ENCODE measurements at regions not wholly inside any gene's neighbourhood (a gene's known extent, or its start where the extent isn't known, plus 50 kb on each side); places are given as distances from the start of the nearest gene placed in this dataset.

- DNase-seq (ENCODE audit: low read depth in 2 of 2): no peak
Measured at GRCh38 chr15:31473385-31474058, 146.9 kb downstream of the KLF13 start.

DNA sequence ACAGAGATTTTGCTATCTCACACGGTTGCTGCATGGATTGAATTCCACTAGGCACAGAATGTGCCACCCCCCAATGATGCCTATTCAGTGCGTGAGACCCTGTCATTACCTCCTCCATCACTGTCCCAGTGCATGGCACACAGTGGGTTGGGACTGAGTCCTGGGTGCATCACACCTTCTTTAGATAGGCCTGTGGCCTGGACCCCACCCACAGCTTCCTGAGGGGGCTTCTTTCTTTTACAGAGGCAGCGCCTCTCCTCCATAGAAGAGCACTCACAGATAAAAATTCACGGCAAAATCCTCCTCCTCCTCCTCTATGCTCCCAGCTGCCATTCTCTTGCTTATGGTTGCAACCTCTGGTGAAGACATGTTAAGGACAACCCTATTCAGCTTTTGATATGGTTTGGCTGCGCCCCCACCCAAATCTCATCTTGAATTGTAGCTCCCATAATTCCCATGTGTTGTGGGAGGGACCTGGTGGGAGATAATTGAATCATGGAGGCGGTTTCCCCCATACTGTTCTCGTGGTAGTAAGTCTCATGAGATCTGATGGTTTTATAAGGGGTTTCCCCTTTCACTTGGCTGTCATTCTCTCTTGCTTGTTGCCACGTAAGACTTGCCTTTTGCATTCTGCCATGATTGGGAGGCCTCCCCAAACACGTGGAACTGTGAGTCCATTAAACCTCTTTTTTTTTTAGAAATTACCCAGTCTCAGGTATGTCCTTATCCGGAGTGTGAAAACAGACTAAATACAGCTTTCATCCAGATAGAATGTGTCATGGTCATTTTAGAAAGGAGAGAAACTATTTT is 147.6 kb downstream of the KLF13 start:
- DNase-seq (ENCODE audit: low read depth in 2 of 2): no peak

DNA sequence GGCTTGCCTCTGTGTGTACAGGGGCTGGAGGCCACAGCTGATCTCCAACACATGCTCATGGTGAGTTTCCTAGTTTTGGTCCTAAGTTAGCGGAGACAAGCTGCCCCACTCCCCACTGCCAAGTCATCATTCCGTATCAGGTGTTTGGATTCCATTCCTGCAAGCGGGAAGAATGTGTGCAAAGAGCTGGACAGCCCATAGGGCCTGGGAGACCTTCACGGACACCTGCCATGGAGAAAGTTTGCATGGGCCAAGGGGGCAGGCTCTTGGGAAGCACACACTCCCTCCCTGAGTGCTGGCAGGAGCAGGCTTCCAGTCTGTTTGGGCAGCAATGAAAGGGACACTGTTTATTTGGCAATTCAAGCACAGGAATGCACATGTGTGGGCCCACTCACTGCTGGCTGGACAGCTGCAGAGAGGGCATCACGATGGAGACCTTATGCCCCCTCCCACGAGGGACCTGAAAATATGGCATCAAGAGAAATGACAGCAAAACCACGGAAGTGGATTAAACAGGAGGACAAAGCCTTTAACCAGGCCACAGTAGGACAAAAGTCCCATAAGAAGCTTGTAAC is 149.7 kb downstream of the KLF13 start:
- DNase-seq (ENCODE audit: low read depth in 2 of 2): no peak

- no peak for DNase-seq (ENCODE audit: low read depth in 2 of 2)
Measured at GRCh38 chr15:31476866-31477265, 150.2 kb downstream of the KLF13 start.

DNA sequence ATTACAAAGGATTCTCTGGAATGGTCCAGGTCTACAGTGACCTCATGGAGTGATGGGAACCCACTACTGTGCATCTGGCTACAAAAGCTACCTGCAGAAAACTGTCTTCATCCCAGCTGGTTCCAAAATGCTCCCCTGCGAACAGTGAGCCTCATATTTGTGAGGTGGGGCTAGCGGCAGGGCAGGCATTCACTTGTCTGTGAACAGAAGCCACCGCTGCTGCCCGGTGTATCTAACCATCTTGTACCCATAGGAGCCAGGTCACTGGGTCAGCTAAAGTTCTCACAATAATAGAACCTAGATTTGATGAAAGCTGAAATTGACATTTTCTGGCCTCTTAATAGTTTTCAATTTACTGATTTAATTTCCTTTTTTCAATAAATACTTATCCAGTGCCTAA is 150.7 kb downstream of the KLF13 start:
- no peak for DNase-seq (ENCODE audit: low read depth in 2 of 2)

DNA sequence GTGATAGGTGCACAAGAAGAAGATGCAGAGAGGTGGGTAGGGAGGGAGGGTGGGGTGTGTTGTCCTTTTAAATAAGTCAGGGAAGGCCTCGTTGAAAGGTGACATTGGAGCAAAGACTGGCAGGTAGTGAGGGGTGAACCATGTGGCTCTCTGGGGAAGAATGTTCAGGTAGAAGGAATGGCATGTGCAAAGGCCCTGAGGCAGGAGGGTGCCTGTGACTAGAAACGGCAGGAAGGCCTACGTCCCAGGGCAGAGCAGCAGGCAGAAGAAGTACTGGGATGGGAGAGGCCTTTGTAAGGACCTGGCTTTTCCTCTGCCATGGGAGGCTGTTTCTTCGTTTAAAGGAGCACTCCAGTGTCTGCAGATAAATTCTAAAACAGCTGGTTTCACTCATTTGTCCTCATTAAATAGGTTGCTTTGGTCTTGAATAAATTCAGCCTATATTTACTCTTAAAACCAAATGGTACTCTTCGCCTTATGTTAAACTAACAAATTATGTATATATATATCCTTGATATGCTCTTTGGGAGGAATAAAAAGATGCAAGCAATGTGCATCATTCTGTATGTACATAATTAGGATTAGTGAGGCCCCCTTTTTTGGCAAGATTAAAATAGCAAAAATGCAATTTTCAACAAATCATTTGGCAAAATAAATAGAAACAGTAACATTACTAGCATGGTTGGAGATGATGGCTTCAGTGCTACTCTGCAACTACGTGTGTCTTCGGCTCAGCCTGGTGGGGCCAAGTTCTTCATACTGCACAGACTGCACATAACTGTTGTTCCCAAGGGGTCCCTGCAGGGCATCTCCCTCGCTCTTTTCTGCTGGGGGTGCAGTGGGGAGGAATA is 151.4 kb downstream of the KLF13 start:
- no peak for DNase-seq (ENCODE audit: low read depth in 2 of 2)

GRCh38 chr15:31478702-31479221 is 152.1 kb downstream of the KLF13 start:
- DNase-seq (ENCODE audit: low read depth in 2 of 2): no peak

DNA sequence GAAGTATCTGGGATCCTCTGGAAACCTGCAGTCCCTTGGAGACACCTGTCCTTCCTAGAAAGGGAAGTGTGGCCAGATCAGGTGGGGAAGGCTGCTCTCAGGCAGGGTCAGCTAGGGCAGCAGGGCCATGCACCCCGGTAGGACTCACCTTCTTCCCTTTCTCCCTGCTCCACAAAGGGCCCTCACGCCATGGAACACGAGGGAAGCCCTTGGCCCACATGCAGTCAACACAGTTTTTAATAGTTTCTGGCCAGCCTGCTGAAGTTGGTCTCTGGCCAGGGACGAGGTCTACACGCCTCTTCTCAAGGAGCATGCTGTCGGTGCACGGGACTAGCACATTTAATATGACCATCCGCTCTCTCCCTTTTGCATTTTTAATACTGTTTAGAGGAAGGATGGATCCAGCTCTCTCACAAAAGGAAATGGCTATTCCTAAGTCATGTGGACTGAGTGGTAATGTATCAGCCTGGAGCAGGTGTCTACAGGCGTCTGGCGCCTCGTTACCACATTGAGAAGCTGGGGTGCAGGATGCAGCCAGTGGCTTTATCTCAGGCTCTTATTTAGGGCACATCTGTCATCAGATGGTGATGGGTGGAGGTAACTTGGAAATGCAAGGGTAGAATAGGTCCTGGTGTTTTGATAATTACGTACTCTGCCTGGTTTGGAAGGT is 153.9 kb downstream of the KLF13 start:
- no peak for DNase-seq (ENCODE audit: low read depth in 2 of 2)

GRCh38 chr15:31481142-31481541 is 154.5 kb downstream of the KLF13 start:
- DNase-seq (ENCODE audit: low read depth in 2 of 2): no peak

DNA sequence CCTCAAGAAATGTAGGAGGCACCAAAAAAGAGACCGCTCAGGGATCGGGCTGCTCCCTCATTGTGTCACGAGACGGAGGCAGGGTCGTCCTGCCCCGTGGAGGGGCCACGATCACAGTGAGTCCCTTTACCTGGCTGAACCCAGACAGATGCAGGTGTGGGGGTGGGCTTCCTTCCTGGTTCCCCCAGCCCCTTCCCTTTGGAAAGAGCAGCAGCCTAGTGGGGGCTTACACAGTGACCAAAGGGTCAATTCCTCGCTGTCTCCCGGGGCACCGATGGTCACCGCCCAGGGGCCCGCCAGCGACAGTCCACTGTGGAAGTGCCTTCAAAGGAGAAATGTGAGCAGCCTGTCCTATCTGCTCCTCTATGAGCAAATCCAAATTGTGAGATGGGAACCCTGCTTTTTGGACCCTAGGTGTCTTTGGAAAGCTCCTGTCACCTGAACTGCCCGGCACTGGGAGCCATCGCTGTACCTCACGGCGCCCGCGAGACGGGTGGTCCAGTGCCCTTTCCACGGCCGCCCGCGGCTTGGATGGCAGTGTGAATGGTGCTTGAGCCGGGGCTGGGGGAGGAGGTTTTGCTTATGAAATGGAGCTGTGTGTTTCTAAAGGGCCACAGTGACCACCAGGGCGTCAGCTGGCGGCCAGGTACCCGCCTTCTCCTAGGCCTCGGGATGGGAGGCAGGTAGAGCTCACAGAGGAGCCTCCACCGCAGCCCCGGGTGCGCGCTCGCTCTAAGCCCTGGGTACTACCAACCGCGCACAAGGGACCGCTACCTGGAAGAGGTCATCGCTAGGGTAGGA is 155.7 kb downstream of the KLF13 start:
- no peak for DNase-seq (ENCODE audit: low read depth in 2 of 2)

GRCh38 chr15:31483053-31483985 is 156.7 kb downstream of the KLF13 start:
- no peak for DNase-seq (ENCODE audit: low read depth in 2 of 2)

DNA sequence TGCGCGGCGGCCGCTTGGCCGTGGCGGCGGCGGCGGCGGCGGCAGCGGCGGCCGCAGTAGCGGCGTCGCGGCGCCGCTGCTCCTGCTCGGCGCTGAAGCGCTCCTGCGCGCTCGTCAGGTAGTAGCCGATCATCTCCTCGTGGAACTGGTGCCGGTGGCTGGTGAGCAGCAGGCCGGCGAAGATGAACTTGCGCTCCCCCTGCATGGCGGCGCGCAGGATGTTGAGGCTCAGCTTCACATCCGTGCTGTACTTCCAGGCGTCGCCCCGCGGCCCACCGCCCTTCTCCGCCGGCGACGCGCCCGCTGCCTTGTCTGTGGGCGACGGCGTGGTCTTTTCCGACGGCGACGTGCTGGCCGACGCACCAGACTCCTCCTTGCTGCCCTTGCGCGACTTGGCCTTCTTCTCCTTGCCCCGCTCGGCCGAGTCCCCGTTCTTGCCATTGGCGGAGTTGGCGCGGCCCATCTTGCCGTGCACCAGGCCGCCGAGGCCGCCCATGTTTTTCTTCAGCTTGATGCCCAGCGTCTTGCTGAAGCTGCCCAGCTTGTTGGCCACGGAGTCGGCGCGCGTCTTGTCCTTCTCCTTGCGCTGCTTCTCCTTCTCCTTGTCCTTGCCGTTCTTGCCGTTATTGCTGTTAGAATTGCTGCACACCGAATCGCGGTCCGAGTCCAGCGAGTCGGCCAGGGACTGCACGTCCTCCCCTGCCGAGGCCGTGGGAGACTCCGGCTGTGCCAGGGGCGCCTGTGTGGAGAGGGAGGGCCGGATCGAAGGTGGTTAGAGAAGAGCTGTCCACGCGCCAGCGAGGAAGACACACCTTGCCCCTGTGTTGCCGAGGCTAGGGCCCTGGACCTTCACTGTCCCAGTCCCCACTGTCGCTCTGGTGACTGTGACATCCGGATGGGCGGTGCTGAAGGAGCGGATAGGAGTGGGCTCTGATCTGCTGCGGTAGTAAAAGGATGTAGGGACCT is 157.6 kb downstream of the KLF13 start:
- no peak for DNase-seq (ENCODE audit: low read depth in 2 of 2)

DNA sequence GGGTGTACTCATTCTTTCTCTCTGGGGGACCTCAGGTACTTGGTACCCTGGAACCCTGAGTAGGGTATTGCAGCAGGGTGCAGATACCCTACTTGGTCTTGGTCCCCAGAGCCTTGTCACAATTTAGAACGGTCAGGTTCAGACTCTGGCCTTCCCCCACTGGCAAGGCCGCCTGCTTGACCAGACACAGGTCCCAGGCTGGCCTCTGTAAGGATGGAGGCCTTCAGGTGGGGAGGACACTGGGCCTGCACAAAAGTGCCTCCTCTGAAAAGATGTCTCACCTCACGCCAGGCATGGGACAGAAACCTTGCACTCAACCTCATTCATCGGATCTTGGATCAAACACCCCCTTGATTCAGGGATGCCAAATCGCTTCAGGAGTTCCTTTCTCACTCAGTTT is 158.4 kb downstream of the KLF13 start:
- no peak for DNase-seq (ENCODE audit: low read depth in 2 of 2)

DNA sequence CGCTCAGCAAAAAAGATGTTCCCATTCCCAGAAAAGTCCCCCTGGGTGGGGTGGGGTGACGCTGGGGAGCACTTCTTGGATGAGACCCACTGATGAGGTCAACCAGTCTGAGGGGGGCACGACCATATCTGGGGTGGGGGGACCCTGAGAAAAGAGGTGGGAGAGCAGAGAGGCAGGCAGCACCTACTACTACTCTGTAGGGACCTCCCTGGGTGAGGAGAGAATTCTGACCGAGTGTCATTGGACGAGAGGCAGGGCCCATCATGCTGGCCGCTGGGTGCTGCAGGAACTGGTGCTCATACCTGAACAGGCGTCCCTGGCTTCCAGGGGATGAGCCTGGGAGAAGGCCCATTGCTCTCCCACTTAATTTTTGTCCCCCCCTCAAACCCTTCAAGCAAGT is 158.8 kb downstream of the KLF13 start:
- DNase-seq (ENCODE audit: low read depth in 2 of 2): no peak

- no peak for DNase-seq (ENCODE audit: low read depth in 2 of 2)
Measured at GRCh38 chr15:31485911-31486461, 159.4 kb downstream of the KLF13 start.

DNA sequence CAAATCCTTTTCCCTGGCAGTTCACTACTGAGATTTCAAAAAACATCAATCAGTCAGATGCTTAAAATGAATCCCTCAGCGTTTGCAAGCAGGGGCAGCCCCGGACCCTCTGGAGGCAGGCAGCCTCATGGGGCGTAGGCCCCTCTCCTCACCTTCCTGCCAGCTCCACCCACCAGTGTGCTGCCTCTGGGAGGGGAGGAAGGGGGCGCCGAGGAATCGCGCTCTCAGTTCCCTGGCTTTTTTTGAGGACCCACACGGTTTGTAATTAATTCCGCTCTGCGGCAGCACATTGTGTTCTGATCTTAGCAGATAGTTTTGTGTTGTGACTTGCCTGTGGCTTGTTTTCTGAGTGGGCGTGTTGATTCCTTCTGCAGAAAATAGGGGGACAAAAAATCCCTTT is 159.9 kb downstream of the KLF13 start:
- no peak for DNase-seq (ENCODE audit: low read depth in 2 of 2)

DNA sequence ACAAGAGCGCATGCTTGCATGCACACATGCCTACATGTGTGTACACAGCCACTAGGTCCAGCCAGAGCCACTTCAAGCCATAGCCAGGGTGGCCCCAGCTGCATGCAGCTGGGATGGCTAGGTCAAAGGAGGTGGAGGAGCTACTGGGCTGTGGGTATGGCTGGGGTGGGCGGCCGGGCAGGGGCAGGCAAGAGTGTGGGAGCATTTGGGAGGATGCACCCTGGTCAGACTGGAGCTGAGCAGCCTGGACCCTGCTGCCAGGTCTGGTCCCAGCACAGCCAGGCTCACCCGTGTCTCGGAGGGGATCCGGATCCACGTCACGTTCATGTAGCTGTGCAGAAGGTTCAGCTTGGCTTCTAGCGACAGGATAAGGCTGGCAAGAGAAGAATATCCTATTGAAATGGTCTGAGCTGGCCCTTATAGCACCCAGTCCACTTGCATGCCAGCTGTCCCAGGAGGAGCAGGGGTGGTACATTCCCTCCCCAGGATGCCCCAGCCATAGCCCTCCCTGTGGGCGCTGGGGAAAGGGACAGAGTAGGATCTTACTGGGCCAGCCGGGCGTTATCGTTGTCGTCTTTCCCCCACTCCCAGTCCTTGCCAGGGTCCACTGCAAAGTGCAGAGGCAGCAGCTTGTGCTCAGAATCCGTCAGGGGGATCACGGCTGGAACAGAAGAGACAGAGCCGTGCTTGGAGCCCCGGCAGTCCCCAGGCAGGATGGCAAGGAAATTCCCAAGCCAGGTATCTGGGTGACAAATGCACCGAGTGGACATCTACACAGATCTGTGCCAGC is 160.5 kb downstream of the KLF13 start:
- no peak for DNase-seq (ENCODE audit: low read depth in 2 of 2)
